Sigmoid colon (tissue), 6 donors: ENCODE measurements at regions not wholly inside any gene's neighbourhood (a gene's known extent, or its start where the extent isn't known, plus 50 kb on each side); places are given as distances from the start of the nearest gene placed in this dataset.
A peak's percentile ranks its signal among the peaks of the same experiment; 100 is the strongest.

ENCODE experiments used
- DNase-seq: peaks from one replicate; pipeline ENCODE4 v3.0.0-alpha.2; 2019
- H3K27ac ChIP-seq, 4 donors: fragments of 200-600 bp; sonication (generic); one replicate each; pipeline ENCODE4 v1.5.1; 2016 to 2019; ENCODE audit warnings: mild to moderate bottlenecking in 1 of 4
- H3K27me3 ChIP-seq, 3 donors: fragments of 200-600 bp; sonication (generic); one replicate each; pipeline ENCODE4 v1.5.1; 2019; ENCODE audit warnings: mild to moderate bottlenecking in 1 of 3
- H3K36me3 ChIP-seq, 4 donors: fragments of 200-600 bp; sonication (generic); one replicate each; pipeline ENCODE4 v1.5.1; 2016 to 2019
- H3K4me1 ChIP-seq, 4 donors: fragments of 200-600 bp; sonication (generic); one replicate each; pipeline ENCODE4 v1.5.1; 2017 to 2019
- H3K4me3 ChIP-seq, 4 donors: fragments of 200-600 bp; sonication (generic); one replicate each; pipeline ENCODE4 v1.5.1; 2017 to 2019; ENCODE audit warnings: mild to moderate bottlenecking in 2 of 4, moderate library complexity in 1 of 4
- H3K9me3 ChIP-seq, 4 donors: fragments of 200-600 bp in 3 of 4; sonication (generic) in 3 of 4; one replicate each; pipeline versions ENCODE4 v1.5.1 to v1.6.1; 2013 to 2019
- CTCF ChIP-seq, 4 experiments: fragments of 450-650 bp in 3 of 4; fragments of 200-600 bp in 1 of 4; IDR thresholded peaks; one replicate each; pipeline ENCODE4 v1.5.1; 2016 to 2019; ENCODE audit warnings: antibody characterized with exemption in 4 of 4, mild to moderate bottlenecking in 3 of 4, moderate library complexity in 2 of 4
- EP300 ChIP-seq, 4 donors: sonication (generic); formaldehyde crosslinking; IDR thresholded peaks; one replicate each; pipeline ENCODE4 v1.6.1; 2017; ENCODE audit warnings: antibody characterized with exemption in 4 of 4
- POLR2A ChIP-seq, 2 donors: fragments of 450-650 bp; IDR thresholded peaks; one replicate each; pipeline ENCODE4 v1.6.1; 2016; ENCODE audit warnings: antibody characterized with exemption in 2 of 2, mild to moderate bottlenecking in 2 of 2, moderate library complexity in 2 of 2
- POLR2AphosphoS5 ChIP-seq, 4 donors: sonication (generic); formaldehyde crosslinking; IDR thresholded peaks; one replicate each; pipeline ENCODE4 v1.6.1; 2017; ENCODE audit warnings: antibody characterized with exemption in 4 of 4
- WGBS, 2 donors: extraction: QIAGEN DNeasy Blood & Tissue Kit; methylation state at CpG; one replicate each; pipeline ENCODE4 v1.1.7; 2013; 5-methylcytosine and 5-hydroxymethylcytosine counted together
- intact Hi-C: fragments of 100-400 bp; cut with DNase I; formaldehyde crosslinking; loops from one replicate; pipeline ENCODE4 v1.15.1; 2023
- donor health status: healthy with polysubstance abuse.
- donor health status: healthy.

- H3K27ac ChIP-seq, result no peak overlapping the region
- no peaks in the 10 kb centered on the region for H3K4me1 ChIP-seq
- intact Hi-C loops, result no loop called here
- no peak overlapping the region for H3K4me3 ChIP-seq
- no peaks in the 10 kb centered on the region for H3K36me3 ChIP-seq
- H3K9me3 ChIP-seq, result peaks cover 0 to under 1% (median 0%) of the 10 kb centered on the region in 4 donors
- DNase-seq, result no peak
- 74 to 99% methylated on average over 1 of the region's 1 CpG for WGBS, 2 donors
- H3K27me3 ChIP-seq, result peaks cover 0 to under 1% (median 0%) of the 10 kb centered on the region in 3 donors
- TF ChIP-seq POLR2AphosphoS5 (IDR thresholded peaks at IDR 0.05), result no peak
- no peak for TF ChIP-seq EP300 (IDR thresholded peaks at IDR 0.05)
- no peak for TF ChIP-seq CTCF (IDR thresholded peaks at IDR 0.05)
- no peak for TF ChIP-seq POLR2A (IDR thresholded peaks at IDR 0.05)
Observed at GRCh38 chr2:105629634-105630033, 115.1 kb upstream of the NCK2 start.

- DNase-seq, result peak; percentile 18
- no peaks in the 10 kb centered on the region for H3K36me3 ChIP-seq
- no peak overlapping the region for H3K4me3 ChIP-seq
- peaks cover 0 to 3% (median 0%) of the 10 kb centered on the region in 3 donors for H3K27me3 ChIP-seq
- peaks cover 0 to 3% (median 0%) of the 10 kb centered on the region in 4 donors for H3K9me3 ChIP-seq
- intact Hi-C loops, result no loop called here
- no peak overlapping the region for H3K27ac ChIP-seq
- WGBS, 2 donors, result 71 to 74% methylated on average over 3 of the region's 3 CpGs
- no peaks in the 10 kb centered on the region for H3K4me1 ChIP-seq
- TF ChIP-seq POLR2AphosphoS5 (IDR thresholded peaks at IDR 0.05), result no peak
- no peak for TF ChIP-seq POLR2A (IDR thresholded peaks at IDR 0.05)
- no peak for TF ChIP-seq CTCF (IDR thresholded peaks at IDR 0.05)
- no peak for TF ChIP-seq EP300 (IDR thresholded peaks at IDR 0.05)
Observed at GRCh38 chr2:105627534-105627933, 117.2 kb upstream of the NCK2 start.

GRCh38 chr2:105626966-105627340, 117.8 kb upstream of the NCK2 start:
- no peak for DNase-seq
- peaks cover 0 to 3% (median 0%) of the 10 kb centered on the region in 3 donors for H3K27me3 ChIP-seq

GRCh38 chr2:105626212-105626965, 118.3 kb upstream of the NCK2 start:
- WGBS, 2 donors, result 80 to 87% methylated on average over 7 of the region's 7 CpGs
- H3K27ac ChIP-seq, result no peak overlapping the region
- H3K36me3 ChIP-seq, result no peaks in the 10 kb centered on the region
- TF ChIP-seq POLR2A (IDR thresholded peaks at IDR 0.05), result no peak
- TF ChIP-seq POLR2AphosphoS5 (IDR thresholded peaks at IDR 0.05), result no peak
- no peak for TF ChIP-seq CTCF (IDR thresholded peaks at IDR 0.05)
- TF ChIP-seq EP300 (IDR thresholded peaks at IDR 0.05), result no peak
- intact Hi-C loops, result no loop called here
- peaks cover 0 to 3% (median 0%) of the 10 kb centered on the region in 4 donors for H3K9me3 ChIP-seq
- no peak for DNase-seq
- H3K4me1 ChIP-seq, result no peaks in the 10 kb centered on the region
- no peak overlapping the region for H3K4me3 ChIP-seq
- peaks cover 0 to 3% (median 0%) of the 10 kb centered on the region in 3 donors for H3K27me3 ChIP-seq

More at GRCh38 chr2:105626966-105627340, 117.8 kb upstream of the NCK2 start:
- intact Hi-C loops, result no loop called here
- 82 to 91% methylated on average over 3 of the region's 3 CpGs for WGBS, 2 donors
- H3K27ac ChIP-seq, result no peak overlapping the region
- H3K36me3 ChIP-seq, result no peaks in the 10 kb centered on the region
- no peaks in the 10 kb centered on the region for H3K4me1 ChIP-seq
- TF ChIP-seq CTCF (IDR thresholded peaks at IDR 0.05) (no peak), EP300 (IDR thresholded peaks at IDR 0.05) (no peak), POLR2A (IDR thresholded peaks at IDR 0.05) (no peak), POLR2AphosphoS5 (IDR thresholded peaks at IDR 0.05) (no peak)
- H3K9me3 ChIP-seq, result peaks cover 0 to 3% (median 0%) of the 10 kb centered on the region in 4 donors
- H3K4me3 ChIP-seq, result no peak overlapping the region
